MM.1S (cell line): ENCODE measurements at regions not wholly inside any gene's neighbourhood (a gene's known extent, or its start where the extent isn't known, plus 50 kb on each side); places are given as distances from the start of the nearest gene placed in this dataset.

ENCODE experiments used
- EZH2 ChIP-seq: fragments of 300-600 bp; sonication (generic); optimal IDR thresholded peaks from 2 replicates; pipeline ENCODE3; 2017; ENCODE audit warnings: low read depth, mild to moderate bottlenecking, antibody characterized with exemption, low read length, mixed read lengths
- TF ChIP-seq, protein P1 (sequence below): fragments of 300-600 bp; sonication (generic); IDR thresholded peaks from 2 replicates; pipeline ENCODE4 v1.5.1; 2016; ENCODE audit warnings: antibody characterized with exemption, low read length, mixed read lengths

DNA sequence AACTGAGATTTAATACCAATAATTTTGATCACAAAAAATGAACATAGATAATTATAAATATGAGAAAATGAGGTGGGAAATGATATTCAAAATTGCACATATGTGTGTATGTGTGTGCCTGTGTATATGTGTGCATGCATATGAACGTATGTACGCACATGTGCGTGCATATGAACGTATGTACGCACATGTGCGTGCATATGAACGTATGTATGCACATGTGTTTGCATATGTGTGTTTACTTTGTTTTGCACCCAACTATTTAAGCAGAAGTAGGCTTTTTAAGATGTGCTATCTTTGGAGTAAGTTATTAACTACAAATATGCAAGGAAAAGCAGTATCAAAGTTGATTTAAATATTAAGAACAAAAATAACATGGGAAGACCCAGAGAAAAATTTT, 484.3 kb downstream of the EPHA4 start:
- TF ChIP-seq, protein P1, sequence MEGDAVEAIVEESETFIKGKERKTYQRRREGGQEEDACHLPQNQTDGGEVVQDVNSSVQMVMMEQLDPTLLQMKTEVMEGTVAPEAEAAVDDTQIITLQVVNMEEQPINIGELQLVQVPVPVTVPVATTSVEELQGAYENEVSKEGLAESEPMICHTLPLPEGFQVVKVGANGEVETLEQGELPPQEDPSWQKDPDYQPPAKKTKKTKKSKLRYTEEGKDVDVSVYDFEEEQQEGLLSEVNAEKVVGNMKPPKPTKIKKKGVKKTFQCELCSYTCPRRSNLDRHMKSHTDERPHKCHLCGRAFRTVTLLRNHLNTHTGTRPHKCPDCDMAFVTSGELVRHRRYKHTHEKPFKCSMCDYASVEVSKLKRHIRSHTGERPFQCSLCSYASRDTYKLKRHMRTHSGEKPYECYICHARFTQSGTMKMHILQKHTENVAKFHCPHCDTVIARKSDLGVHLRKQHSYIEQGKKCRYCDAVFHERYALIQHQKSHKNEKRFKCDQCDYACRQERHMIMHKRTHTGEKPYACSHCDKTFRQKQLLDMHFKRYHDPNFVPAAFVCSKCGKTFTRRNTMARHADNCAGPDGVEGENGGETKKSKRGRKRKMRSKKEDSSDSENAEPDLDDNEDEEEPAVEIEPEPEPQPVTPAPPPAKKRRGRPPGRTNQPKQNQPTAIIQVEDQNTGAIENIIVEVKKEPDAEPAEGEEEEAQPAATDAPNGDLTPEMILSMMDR, result no peak
- no peak for TF ChIP-seq EZH2
